NOMO-1 treated with DMSO at 0.1 percent for 48 hours (cell line): ENCODE measurements at regions not wholly inside any gene's neighbourhood (a gene's known extent, or its start where the extent isn't known, plus 50 kb on each side); places are given as distances from the start of the nearest gene placed in this dataset.

ENCODE experiments used
- DNase-seq: peaks from one replicate; lab custom pipeline; 2025; ENCODE audit not compliant: unreplicated experiment; lab: John Stamatoyannopoulos, UW

DNA sequence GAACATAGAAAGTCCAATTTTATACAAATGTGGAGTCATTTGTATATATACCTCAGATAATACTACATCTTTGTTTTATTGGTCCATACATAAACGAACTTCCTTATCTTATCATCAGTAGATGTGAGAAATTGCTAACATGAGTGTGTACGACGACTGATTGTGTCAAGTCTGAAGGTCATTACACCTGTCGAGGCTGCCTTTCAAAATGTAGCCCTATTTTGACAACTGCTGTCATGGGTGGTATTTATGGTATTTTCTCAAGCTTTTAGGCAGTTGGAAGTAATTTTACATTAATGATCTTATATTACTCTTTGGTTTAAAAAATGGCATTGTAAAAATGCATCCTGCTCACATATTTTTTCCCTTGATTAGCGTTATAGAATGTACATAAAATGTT is 183.7 kb upstream of the DNAJC19 start:
- DNase-seq = no peak

DNA sequence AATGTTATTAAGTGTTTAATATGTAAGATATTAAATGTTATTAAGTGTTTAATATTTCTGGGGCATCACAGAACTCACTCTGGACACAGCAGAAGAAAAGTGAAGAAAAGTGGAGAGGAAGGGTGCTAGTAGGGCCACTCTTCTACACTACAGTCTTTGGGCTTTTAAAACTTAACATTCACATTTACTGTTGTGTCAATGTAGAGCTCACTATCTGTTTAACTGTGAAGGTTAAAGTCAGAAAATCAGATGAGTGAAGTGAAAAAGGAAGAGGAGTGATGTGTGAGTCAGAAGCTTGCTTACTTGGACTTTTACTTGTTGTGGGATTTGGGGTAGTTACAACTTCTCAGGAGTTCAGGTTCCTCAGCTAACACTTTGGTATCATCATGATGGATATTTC is 145.3 kb upstream of the DNAJC19 start:
- DNase-seq = peak; percentile 22

DNA sequence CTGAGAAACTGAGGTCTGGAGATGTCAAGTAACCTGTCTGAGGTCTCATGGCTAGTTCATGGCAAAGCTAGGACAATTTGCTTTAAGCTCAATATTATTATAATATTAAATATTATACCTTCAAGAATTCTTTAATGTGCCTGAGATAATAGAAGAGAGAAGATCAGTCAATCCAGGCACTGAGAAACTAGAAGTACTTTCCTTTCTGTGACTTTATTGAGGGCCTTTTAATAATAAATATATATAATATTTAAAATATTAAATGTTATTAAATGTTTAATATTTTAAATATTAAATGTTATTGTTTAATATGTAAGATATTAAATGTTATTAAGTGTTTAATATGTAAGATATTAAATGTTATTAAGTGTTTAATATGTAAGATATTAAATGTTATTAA is 144.3 kb upstream of the DNAJC19 start:
- DNase-seq = no peak

DNA sequence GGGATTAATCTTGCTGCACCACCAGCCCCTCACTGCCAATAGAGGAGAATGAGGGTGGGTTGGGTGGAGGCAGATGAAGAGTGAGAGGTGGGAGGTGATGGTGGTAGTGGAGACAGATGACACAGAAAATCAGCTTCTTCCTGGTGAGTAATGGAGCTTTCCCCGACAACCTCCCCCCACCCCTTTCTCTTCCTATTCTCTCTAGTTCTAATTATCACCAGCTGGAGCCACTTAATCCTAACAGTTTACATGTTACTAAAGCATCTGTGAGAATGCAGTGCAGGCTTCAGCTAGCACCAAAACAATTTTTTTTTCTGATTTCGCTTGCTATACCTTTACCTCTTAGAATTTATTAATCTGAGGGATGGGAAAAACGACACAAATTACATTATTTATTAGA is 116.1 kb upstream of the DNAJC19 start:
- no peak for DNase-seq

DNA sequence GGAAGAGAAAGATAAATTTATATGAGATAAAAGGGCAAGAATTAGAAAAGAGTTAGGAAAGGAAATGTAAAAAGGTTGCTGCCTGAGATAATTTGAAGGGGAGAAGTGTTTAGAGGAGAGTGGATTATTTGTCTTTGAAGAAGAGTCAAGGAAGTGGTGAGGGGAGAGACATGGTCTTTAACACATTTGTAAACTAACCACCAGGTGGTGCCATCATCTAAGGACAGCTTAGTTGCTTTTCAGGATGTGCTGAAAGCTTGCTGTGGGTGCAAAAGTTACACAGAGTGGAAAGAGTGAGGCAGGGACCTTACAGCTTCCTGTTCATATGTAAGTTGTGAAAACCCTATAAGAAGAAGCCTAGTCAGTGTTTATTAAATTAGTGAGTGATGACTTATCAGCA is 114.1 kb upstream of the DNAJC19 start:
- no peak for DNase-seq

DNA sequence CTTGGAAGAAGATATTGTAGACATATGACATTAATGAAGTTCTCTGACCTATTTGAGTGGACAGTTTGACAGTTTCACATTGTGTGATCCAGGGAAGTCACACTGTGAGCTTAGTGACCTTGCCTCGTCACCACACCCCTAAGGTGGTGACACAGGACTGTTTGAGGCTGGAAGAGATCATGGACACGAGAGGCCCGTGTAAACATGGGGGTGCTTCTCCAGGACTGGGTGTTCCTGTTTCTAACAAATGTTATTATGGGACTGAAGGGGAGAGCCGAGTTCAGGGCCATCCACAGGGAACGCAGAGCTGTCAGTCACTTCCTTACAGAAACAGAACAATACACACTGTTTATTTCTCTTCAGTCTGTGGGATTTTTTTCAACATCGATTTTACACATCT is 96.5 kb upstream of the DNAJC19 start:
- no peak for DNase-seq

DNA sequence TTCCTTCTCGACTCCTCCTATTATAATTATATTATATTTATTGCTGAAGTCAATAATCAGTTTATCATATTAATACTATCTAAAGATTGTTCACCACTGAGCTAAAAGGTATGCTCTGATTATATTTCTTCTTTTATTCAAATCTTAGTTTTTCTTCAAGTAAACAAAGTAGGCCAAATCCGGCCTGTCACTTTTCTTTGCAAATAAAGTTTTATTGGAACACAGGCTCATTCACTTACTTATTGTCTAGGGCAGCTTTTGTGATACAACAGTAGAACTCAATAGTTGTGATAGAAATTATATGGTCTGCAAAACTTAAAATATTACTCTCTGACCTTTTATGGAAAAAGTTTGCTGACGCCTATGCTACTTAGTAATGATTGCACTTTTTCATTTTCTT is 92.4 kb upstream of the DNAJC19 start:
- no peak for DNase-seq

DNA sequence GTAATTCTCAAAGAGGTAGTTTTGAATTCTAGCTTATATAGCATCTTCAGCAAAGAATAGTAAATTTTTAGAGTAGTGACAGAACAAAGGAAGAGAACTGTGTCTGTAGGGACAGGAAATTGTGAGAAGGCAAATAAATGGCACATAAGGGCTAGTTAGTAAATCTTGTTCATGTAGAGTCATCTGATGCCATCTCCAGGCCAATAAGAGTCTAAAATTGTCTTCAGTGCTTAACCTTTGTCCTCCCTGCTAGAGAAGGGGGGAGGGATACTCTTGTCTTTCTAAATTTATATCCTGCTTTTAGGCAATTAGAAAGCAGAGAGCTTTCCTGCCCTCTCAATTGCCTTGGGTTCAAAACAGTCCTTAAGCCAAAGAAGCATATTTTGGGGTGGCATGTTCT is 87.0 kb upstream of the DNAJC19 start:
- no peak for DNase-seq

DNA sequence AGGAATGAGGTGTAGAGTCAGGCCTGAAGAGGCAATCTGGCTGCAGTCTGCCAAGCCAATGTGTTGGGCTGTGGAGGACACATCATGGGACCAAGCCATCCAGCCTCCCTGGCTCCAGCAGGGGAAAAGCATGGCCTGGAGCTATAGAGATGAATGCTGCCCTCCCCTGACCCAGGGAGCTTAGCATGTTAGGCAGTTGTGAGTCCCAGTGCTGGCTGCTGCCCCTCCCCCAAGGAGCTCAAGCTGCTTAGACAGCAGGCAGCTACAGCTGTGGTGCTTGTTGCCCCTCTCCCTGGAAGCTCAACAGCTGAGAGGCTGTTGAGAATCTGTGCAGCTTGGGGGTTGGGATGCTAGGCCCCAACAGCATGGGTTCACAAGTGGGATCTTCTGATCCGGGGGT is 85.6 kb upstream of the DNAJC19 start:
- no peak for DNase-seq

DNA sequence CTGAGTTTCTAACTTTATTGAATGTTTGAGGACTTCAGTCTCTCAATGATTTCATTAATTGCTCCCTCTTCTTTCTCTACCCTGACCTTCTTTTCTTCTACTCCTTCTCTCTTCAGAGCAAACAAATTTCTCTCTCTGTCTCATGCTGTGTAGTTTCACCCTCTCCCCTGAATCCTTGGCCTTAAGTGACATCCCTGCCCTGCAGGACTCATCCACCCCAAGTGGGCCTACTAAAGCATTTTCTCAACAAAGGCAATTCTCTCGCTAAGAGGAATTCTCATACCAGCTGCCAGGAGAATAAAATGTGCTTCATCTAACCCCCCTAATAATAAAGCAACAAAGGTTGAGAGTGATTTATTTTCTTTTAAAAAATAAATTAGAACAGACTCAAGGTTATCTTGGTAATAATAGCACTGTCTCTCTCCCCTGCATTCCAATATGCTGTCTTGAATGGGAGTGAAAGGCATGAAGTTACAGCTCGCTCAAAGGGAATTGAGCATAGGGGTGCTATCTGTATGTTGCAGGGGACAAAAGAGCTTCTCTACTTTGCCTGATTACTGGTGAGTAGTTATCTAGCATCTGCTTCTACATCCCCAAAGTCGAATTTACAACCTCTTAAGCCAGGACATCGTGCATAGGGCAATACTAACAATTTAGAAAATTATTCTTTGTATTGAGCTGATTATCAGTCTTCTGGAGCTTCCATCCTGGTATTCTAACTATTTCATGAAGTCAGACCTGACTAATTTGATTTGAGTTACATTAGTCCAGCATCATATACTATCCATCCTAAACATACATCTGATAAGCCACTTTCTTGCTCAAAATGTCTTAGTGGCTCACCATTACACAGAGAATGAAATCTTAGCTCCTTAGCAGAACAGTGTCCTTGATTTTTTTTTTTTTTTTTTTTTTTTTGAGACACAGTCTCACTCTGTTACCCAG is 76.9 kb upstream of the DNAJC19 start:
- DNase-seq = no peak

DNA sequence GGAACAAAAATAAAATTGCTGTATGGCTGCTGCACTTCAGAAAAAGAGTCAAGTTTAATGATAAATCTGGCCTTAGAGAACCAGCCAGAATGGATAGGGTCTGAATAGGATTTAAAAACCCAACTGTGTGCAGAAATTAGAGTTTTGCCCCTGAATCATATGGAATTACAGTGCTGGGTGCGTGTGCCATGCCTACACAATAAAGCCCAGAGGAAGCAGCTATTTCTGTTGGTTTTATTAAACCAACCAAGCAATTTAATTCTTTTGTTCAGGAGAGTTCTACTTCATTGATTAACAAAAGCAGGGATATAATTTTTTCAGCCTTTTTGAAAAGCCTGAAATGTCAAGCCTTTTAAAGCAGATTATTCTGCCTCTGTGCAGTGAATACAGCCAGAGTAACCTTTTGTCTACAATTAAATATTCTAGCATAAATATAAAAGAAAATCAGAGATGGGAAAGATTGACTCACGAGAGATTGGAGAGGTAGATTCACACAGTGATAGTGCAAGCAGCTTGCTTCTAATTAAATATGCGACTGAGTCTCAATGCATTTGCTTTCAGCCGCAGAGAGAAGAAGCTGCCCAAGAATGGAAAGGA is 66.7 kb upstream of the DNAJC19 start:
- no peak for DNase-seq

DNA sequence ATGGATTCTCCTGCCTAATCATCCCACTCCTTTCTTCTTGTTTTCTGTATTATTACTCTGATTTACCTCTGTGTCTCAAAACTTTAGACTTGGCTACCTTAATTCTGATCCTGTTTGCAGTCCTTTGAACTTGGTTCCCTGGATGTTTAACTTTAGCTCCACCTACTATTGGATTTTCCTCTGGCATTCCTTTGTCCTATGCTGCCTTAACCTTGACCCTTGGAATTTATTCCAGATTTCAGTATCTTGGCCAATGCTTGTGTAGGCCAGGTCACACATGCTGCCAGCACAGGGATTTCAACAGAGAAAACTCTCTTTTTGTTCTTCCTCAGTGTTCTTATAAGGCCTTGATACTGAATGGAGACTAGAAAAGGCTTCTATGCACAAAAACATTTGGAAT is 65.0 kb upstream of the DNAJC19 start:
- no peak for DNase-seq

DNA sequence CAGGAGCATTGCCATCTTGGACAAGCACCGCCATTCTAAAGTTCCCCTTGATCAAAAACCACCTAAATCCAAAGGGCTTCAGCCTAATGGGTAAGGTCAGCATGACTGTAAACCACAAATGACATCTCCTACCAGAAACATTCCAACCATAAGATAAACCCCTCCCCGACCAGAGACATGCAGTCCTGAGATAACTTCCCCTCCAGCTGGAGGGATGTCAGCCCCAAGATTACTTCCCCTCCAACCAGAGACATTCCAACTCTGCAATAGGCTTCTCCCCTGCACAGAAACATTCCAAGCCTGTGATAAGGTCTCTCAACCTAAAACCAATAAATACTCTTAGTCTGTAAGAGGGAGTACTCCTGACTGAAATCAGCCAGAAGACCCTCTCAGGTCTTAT is 62.7 kb upstream of the DNAJC19 start:
- DNase-seq = no peak

DNA sequence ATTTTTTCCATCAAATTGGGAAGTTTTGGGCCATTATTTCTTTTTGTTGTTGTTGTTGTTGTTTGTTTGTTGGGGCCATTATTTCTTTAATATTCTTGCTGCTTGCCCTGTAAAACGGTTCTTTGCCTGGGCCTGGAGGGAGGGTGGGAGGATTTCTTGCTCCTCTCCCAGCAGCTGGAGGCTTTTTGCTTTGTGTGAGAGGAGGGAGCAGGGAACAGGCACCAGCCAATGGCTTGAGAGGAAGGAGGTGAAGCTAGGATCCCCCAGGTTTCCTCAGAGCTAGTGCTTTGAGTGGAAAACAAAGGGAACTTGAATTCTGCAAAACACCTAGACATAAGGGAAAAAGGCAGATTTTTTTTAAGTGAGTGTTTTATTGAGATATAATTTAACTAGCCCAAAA is 61.2 kb upstream of the DNAJC19 start:
- DNase-seq = no peak

DNA sequence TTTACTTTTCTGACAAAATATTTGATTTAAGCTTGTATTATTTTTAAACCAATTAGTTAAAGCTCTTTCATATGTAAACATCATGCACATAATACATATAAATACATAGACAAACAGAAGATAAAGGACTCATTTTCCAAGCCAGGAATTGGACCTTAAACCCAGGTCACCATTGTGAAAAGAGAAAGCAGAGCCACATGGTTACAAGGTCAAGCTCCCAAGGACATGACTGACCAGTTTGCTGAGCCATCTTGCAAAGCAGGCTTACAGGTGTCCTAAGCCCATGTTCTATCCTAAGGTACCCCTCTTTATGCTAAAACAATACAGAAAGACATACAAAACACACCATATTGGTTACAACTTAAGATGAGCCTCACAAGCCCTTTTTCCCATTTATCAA is 50.5 kb upstream of the DNAJC19 start:
- no peak for DNase-seq
